HG03025 (cell line): ENCODE measurements at regions not wholly inside any gene's neighbourhood (a gene's known extent, or its start where the extent isn't known, plus 50 kb on each side); places are given as distances from the start of the nearest gene placed in this dataset.

Experiments used
- ATAC-seq: cut with Tn5 transposase; IDR thresholded peaks from one replicate; pipeline ENCODE4 v1.9.1; 2021; ENCODE audit warnings: mild to moderate bottlenecking, moderate library complexity; ENCODE audit not compliant: unreplicated experiment, low FRiP score

GRCh38 chr4:62923783-62924182 is 1485.5 kb downstream of the TECRL start:
- no peak for ATAC-seq

DNA sequence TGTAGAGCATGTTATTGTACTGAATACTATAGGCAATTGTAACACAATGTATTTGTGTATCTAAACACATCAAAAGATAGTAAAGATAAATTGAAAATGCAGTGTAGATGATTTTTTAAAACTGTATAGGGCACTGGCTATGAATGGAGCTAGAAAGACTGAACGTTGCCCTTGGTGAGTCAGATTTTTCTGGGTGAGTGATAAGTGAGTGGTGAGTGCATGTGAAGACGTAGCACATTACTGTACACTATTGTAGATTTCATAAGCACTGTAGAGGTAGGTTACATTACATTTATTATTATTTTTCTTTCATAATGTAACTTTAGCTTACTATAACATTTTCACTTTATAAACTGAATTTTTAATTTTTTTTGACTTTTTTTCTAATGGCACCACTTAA is 1491.6 kb downstream of the TECRL start:
- ATAC-seq, result no peak

DNA sequence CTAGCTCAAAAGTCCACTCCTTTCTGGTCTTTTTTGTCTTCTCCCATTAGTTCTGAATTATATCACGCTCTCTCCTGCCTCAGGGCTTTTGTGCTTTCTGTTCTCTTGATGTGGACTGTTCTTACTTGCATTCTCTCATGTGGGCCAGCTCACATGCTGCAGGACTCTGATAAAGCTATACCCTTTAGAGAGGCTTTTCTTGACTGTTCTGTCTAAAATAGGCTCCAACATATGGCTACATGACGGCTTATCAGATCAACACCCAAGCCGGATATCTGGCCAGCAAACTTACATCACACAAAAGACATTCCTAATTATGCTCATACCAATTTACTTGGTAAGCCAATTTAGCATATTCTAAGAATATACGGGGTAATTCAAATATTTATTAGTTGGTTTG is 1494.5 kb downstream of the TECRL start:
- ATAC-seq, result no peak

DNA sequence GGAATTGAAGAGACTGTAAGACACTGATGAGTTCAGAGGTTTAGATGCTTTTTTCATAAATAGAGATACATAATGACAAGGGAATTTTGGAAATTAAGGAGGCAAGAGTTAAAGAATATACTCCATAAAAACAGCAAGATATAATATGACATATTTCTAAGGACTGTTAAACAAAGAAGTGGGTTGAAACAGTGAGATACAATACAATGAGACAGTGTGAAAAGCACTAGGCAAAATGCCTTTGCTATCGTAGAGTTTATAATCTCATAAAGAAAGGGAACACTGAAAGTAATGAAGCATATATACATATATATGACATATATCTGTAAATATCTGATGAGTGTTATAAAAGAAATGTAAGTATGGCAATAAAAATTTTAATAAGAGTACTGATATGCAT is 1496.2 kb downstream of the TECRL start:
- no peak for ATAC-seq

GRCh38 chr4:62912531-62912930 is 1496.7 kb downstream of the TECRL start:
- no peak for ATAC-seq

DNA sequence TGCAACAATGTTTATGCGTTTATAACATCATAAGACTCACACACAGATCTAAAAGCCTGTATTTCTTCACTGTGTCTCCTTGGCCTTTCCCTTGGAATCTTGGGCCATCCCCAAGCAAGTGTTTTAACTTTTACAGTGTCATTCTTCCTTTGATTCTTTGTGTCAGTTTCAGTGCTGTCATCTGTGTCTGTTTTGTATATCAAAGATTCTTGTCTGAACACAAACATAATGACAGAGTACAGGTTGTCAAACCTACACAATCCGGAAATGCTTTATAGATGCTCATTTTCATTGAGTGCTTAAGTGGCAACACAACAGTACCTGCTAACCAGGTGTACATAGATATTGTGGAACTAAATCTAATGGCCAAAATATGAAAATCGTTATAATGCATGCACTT is 1500.0 kb downstream of the TECRL start:
- ATAC-seq, result no peak

DNA sequence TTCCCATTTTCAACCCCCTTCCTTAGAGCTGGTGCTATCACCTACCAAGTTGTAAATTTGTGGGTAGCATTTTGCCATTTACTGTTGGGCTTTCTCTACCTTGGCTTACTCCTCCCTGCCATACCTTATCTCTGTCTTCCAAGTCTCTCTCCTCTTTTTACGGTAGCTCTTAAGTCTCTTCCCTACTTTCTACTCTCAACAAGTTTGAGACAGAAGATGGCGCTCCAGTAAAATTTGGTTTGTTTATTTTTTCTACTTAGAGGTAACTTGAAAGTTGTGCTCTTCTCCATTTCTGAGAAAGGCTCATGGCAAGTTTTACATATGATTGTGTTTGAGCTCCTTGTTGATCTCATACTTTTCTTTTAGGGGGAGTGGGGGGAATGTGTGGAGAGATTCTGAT is 1508.1 kb downstream of the TECRL start:
- ATAC-seq, result no peak

GRCh38 chr4:62899646-62900364 is 1509.4 kb downstream of the TECRL start:
- no peak for ATAC-seq

DNA sequence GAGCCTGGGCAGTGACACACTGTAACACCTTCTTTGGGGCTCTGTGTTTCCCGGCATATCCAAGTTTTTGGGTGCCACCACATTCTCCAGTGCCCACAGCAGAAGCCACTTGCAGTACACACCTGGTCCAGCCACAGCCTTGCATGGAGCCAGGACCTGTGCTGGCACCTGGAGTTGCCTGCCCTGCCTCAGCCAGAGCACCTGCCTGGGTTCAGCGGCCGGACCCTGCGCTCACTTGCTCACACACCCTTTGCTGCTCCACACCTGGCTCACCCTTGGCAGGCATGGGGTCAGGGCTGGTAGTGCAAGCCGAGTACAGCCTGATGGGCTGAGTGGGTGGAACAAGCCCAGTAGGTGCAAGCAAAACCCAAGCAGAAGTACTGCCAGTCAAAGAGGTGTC is 1511.1 kb downstream of the TECRL start:
- no peak for ATAC-seq

GRCh38 chr4:62896721-62897120 is 1512.5 kb downstream of the TECRL start:
- ATAC-seq, result no peak

DNA sequence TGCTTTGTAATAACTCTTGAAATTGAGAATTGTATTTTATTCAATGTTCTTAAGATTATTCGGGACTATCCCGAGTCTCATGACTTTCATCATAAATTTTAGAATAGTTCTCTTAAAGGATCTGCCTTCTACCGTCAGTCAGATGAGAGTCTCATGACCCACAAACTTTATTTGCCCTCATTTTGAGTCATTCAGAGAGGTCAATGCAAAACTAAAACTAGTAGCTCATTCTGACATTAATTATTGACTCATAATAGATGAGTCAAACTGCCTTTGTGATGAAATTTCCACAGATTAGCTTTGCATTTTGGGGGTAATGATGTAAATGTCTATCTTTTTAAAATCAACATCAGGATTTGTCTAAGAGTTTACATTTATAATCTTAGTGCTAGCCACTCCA is 1527.3 kb downstream of the TECRL start:
- ATAC-seq, result no peak

DNA sequence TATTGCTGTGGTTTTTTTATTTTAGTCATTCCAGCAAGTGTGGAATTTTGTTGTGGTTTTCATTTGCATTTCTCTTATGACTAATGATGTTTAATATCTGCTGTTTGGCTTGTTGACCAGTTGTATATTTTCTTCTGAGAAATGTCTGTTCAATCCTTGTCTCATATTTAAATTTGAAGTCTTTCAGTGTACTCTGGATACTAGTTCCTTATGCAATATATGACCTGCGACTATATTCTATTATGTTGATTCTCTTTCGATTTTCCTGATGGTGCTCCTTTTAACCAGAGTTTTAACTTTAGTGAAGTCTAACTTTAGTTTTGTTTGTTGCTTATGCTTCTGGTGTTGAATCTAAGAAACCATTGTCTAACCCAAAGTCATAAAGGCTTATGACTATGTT is 1528.0 kb downstream of the TECRL start:
- no peak for ATAC-seq

GRCh38 chr4:62872856-62873255 is 1536.4 kb downstream of the TECRL start:
- ATAC-seq, result no peak

DNA sequence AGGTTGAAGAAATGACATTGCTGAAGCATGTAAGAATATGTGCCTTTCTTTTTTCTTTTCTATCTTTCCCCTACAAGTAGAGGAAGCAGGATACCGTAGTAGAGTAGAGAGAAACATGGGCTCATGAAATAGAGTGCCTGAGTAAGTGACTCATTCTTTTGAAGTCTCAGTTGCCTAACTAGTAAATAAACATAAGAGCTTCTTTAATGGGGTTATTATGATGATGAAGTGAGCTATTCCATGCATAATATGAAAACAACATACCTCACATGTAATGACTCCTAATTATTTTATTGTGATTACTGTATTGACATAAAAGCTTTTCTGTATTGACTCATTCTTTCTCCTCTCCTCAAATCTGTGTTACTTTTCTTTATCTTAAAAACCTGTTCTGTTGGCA is 1538.2 kb downstream of the TECRL start:
- ATAC-seq, result no peak

DNA sequence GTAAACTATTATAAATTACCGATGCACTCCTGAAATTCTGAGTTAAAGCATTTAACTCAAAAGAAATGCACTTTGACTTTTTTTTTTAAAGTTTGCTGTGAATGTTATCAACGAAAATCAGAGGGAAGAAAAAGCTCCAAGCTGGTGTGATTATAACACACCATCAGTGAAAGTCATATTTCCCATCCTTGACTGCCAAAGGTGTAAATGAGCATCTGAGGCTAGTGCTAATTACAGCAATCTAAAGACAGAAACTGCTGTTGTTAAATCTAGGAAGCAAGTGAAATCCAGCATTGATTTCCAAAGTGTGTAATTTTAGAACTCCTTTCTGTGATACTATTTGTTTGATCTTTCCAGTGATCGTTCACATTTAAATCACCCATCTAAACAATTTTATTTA is 1538.8 kb downstream of the TECRL start:
- no peak for ATAC-seq

GRCh38 chr4:62865261-62865660 is 1544.0 kb downstream of the TECRL start:
- no peak for ATAC-seq

- ATAC-seq, result no peak
Observed at GRCh38 chr4:62849696-62850095, 1559.6 kb downstream of the TECRL start.

- ATAC-seq, result no peak
Observed at GRCh38 chr4:62835631-62836030, 1573.6 kb downstream of the TECRL start.

GRCh38 chr4:62822306-62822705 is 1586.9 kb downstream of the TECRL start:
- ATAC-seq, result no peak

DNA sequence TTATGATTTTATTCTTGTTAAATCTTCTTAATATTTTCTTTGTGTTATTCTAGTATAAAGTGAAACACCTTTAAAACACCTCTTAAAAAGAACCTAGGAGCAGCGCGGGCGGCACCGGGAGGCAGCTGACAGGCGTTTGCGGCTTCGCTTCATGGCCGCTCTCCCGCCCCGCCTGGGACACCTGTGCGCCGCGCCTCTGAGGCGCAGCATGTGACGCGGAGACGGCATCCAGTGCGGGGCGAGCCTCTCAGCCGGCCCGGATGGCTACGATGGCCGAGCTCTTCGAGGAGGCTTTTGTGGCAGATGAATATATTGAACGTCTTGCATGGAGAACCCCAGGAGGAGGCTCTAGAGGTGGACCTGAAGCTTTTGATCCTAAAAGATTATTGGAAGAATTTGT is 1592.7 kb downstream of the TECRL start:
- no peak for ATAC-seq

GRCh38 chr4:62814510-62815047 is 1594.7 kb downstream of the TECRL start:
- no peak for ATAC-seq

DNA sequence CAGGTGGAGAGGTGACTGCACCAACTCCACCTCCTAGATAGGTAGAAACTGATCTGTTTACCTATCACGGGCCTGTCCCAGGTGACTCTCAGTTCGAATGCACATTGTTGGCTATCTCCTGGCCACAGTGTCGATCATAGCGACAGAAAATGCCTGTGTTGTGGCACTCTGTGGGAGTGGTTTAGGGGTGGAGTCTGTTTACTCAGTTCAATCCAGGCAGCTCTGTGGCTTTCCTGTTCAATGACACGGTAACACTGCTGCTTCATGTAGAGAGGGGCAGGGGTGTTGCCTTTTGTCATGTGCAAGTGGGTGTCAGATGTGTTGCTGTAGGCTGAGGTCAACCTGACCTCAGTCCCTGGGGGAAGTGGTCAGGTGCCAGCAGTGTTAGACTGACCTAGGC is 1602.4 kb downstream of the TECRL start:
- ATAC-seq, result no peak

DNA sequence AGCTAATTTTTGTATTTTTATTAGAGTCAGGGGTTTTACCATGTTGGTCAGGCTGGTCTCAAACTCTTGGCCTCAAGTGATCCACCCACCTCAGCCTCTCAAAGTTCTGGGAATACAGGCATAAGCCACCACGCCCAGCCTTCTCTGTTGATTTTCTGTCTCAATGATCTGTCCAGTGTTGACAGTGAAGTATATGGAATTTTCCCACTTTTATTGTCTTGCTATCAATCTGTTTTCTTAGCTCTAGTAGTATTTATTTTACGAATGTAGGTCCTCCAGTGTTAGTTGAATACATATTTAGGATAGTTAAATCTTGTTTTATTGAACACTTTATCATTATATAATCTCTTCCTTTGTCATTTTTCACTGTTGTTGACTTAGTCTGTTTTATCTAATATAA is 1603.9 kb downstream of the ADGRL3 start:
- no peak for ATAC-seq
